GM18502 (cell line): ENCODE measurements at regions not wholly inside any gene's neighbourhood (a gene's known extent, or its start where the extent isn't known, plus 50 kb on each side); places are given as distances from the start of the nearest gene placed in this dataset.
"Not testable (repeated sequence)": the region's sequence is repeated elsewhere in the genome, so short reads cannot be mapped to it uniquely, and the experiment has no call there.

Experiments used
- ATAC-seq: cut with Tn5 transposase; IDR thresholded peaks from one replicate; pipeline ENCODE4 v1.9.1; 2021; ENCODE audit warnings: mild to moderate bottlenecking; ENCODE audit not compliant: unreplicated experiment, poor library complexity

GRCh38 chr3:39739658-39740057 is 69.8 kb upstream of the MYRIP start:
- ATAC-seq, result not testable (repeated sequence)

GRCh38 chr3:39744746-39745145 is 64.7 kb upstream of the MYRIP start:
- ATAC-seq, result no peak

DNA sequence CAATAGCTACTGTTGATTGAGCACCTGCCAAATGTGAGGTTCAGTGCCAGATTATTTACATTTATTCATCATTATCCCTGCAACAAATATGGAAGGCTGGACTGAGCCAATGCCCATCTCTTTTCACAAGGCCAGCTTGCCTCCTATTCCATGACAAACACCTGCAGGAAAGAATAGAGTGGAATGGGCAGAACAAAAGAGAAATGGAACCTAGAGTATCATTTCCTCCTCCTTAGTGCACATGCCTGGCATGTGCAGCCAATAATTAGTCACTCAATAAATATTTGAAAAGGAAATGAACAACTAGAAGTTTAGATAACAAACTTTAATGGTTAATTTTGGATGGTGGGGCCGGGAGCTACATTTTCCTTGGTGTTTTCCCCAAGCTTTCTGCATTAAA is 61.4 kb upstream of the MYRIP start:
- no peak for ATAC-seq

- ATAC-seq, result no peak
Measured at GRCh38 chr3:39748763-39749162, 60.6 kb upstream of the MYRIP start.

DNA sequence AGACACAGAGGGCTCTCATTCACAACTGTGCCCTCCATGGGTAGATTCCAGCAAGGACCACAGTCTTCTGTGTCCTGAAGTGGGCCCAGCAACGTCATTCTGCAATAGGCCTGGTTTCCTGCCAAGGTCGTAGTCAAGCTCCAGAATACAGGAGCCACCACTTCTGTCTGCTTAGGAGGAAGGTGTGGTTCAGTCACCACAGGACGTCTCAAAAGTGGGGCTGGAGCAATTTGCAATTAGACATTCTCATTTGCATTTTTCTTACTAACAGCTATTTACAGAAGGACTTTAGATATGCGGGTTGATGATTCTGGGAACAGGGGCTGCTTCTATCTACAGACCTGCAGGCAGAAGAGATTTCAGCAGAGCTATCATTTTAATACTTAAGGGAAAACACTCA is 58.7 kb upstream of the MYRIP start:
- ATAC-seq, result peak; percentile 38

GRCh38 chr3:39751286-39751685 is 58.1 kb upstream of the MYRIP start:
- no peak for ATAC-seq

GRCh38 chr3:39752019-39752637 is 57.3 kb upstream of the MYRIP start:
- ATAC-seq, result peak; percentile 30

- no peak for ATAC-seq
Measured at GRCh38 chr3:39752751-39753150, 56.7 kb upstream of the MYRIP start.

GRCh38 chr3:39753391-39753790 is 56.0 kb upstream of the MYRIP start:
- no peak for ATAC-seq

DNA sequence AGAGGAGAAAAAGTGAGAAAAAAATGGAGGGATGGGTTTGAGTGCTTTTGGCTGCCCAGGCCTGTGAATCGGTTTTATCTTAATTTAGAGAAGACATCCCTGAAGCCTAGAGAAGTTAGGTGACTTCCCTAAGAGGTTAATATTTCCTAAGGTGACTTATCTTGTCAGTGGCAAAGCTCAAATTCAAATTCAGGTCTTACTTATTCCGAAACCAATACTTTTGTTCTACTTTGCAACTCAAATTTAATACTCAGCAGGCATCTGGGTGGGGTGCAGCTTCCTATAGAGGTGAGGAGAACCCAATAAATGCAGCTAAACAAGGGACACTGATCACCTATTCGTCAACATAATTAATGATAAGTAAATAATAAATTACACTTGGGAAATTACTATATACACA is 54.9 kb upstream of the MYRIP start:
- ATAC-seq, result peak; percentile 64

DNA sequence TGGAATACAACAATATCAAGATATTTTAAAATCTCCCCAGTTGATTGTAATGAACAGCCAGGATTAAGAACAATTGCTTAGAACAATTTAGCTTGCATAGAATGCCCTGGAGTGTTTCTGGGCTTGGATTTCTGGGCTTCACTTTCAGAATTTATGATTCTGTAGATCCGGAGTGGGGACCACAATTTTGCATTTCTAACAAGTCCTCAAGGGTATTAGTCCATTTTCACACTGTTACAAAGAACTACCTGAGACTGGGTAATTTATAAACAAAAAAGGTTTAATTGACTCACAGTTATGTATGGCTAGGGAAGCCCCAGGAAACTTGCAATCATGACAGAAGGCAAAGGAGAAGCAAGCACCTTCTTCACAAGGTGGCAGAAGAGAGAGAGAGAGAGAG is 54.3 kb upstream of the MYRIP start:
- ATAC-seq, result no peak

- no peak for ATAC-seq
Measured at GRCh38 chr3:39757307-39757706, 52.1 kb upstream of the MYRIP start.
